ENCODE measurements at regions not wholly inside any gene's neighbourhood (a gene's known extent, or its start where the extent isn't known, plus 50 kb on each side); places are given as distances from the start of the nearest gene placed in this dataset.

- TF ChIP-seq, protein P1, sequence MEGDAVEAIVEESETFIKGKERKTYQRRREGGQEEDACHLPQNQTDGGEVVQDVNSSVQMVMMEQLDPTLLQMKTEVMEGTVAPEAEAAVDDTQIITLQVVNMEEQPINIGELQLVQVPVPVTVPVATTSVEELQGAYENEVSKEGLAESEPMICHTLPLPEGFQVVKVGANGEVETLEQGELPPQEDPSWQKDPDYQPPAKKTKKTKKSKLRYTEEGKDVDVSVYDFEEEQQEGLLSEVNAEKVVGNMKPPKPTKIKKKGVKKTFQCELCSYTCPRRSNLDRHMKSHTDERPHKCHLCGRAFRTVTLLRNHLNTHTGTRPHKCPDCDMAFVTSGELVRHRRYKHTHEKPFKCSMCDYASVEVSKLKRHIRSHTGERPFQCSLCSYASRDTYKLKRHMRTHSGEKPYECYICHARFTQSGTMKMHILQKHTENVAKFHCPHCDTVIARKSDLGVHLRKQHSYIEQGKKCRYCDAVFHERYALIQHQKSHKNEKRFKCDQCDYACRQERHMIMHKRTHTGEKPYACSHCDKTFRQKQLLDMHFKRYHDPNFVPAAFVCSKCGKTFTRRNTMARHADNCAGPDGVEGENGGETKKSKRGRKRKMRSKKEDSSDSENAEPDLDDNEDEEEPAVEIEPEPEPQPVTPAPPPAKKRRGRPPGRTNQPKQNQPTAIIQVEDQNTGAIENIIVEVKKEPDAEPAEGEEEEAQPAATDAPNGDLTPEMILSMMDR (IDR thresholded peaks at IDR 0.05; ENCODE audit: poor library complexity) = no peak
- TF ChIP-seq EZH2 (IDR thresholded peaks at IDR 0.05; ENCODE audit: borderline replicate concordance) (no peak), EZH2phosphoT487 (IDR thresholded peaks at IDR 0.05; ENCODE audit: low read depth, severe bottlenecking, unreplicated experiment) (no peak)
Observed at GRCh38 chr12:85695097-85695715, 141.0 kb downstream of the RASSF9 start.
